NCI-H1417 (cell line): ENCODE measurements at regions not wholly inside any gene's neighbourhood (a gene's known extent, or its start where the extent isn't known, plus 50 kb on each side); places are given as distances from the start of the nearest gene placed in this dataset.
A peak's percentile ranks its signal among the peaks of the same experiment; 100 is the strongest.
"Not testable (repeated sequence)": the region's sequence is repeated elsewhere in the genome, so short reads cannot be mapped to it uniquely, and the experiment has no call there.

Experiments
- DNase-seq, 3 experiments: peaks; one replicate each; lab custom pipeline; 2025; lab: John Stamatoyannopoulos, UW

GRCh38 chr15:61337541-61337940 is 108.4 kb upstream of the RORA start:
- no peak for DNase-seq

DNA sequence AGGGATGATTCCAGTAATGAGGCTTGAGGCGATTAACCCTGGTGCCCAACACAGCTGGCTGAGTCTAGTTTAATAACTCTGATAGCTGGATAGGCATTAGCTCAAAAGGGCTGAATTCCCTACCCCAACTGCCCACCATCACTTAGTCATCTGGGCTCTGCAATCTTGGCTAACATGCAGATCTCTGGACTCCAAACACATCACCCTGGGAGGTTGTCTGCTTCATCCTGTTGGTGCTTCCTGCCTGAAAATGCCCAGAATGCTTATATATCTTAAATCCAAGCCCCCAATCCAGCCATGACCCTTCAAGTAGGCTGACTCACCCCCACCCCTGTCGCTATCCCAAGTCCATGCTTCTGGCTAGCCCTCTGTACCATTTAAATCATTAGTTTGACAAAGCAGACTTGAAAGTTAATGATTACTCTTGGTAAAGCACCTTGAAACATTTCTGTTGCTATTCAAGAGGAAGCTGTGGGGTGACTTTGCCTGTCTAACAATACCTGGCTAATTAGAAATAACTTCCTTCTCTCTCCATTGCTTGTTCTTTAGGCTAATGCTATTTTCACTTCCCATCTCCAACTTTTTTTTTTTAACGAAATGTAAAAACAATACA is 107.0 kb upstream of the RORA start:
- DNase-seq = no peak

- not testable (repeated sequence) for DNase-seq
These were observed 105.6 kb upstream of the RORA start for GRCh38 chr15:61334714-61335113.

- no peak for DNase-seq
These were observed 101.9 kb upstream of the RORA start for GRCh38 chr15:61331019-61331418.

DNA sequence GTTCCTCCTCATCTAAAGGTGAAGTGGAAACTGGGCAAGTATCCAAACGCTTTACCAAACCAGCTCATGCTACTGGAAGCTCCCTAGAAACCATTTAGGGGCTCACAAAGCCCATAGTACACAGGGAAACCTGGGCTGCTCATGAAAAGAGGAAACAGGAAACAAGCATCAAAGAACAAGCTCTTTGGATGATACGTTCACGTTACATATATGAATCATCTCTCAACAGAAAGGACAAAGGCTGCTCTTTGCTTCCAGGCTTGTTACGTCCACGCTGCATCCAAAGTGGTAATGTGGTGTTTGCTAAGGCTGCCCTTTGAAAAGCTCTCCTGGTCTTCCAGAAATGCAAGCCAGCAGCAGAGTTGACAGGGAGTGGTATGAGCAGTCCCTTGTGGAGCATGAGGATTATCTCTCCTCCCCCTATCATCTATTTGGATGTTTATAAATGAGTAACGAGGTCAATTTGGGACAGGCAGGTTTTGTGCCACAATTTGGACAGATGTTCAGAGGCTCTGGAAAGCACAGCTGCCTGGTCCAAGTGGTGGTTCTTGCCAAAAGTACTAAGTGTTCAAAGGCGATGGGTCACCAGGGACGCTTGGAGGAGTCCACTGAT is 98.0 kb upstream of the RORA start:
- DNase-seq = peak; percentile 1 to 73 (median 51)

DNA sequence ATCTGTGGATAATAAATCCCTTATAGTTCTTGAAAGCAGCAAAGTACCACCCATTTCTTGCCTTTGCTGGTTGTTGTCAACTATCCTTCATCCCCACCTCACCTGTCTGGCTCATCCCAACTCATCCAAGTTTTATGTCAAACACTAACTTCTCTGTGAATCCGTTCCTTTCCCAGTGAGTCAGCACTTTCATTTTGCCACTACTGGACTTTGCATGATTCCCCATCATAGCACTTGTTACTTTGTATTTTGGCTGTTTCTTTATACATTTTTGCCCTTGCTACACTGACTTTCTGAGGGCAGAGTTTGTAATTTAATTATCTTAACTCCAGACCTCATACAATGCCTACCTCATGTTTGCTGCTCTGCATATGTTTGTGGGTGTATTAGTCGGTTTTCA is 90.8 kb upstream of the RORA start:
- no peak for DNase-seq

DNA sequence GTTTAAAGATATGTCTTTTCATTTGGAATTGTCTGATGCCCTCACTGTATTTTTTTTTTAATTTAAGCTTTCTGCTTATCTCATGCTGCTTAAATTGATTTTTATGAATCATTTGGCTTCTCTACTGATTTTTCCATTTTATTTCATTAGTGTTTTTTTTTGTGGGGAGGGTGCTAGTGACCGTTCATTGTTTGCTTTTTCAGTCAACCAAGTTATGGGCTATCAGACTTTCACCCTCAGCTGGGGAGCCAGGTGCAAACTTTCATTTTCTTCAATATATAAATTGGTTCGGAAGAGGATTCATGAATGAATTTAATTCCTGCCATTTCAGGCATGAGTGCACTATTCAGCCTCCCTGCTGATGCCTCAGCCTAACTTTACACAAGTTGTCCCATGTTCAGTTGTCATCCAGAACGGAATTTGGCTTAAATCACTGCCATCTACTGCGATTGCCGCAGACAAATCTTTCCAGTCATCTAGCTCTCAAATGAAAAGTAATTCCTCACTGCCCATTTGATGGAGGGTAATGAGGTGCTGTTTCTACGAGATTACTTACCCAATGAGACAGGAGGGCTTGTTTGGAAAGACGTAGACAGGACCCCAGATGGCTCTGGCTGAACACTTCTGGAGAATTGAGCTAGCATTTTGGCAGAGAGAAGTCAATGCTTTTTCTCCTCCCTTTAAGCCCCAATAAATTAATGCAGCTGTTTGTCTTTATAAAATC is 89.9 kb upstream of the RORA start:
- peak in 1 of 3 experiments; percentile 38 for DNase-seq

- DNase-seq = peak in 2 of 3 experiments; percentile 48 to 84
These were observed 89.2 kb upstream of the RORA start for GRCh38 chr15:61318301-61318700.

- DNase-seq = no peak
These were observed 86.4 kb upstream of the RORA start for GRCh38 chr15:61315471-61315870.

GRCh38 chr15:61314427-61314826 is 85.3 kb upstream of the RORA start:
- no peak for DNase-seq

DNA sequence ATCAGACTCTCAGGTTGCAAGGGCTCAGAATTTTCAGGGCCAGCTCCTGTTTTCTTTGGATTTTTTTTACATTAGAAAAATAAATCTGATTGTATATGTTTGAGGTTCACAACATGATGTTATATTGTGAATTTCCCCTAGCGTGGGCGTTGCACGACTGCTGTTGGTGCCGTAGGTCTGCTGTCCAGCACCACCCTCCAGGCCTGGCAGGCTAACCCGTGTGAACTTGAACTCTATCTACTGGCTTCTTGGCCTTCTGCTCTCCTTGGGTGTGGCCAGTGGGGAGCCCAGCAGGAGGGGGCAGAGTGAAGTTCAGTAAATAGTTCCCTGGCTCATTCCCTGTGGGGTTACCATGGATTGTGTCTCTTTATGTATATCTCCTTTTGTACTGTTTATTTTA is 80.5 kb upstream of the RORA start:
- no peak for DNase-seq

GRCh38 chr15:61309031-61309511 is 80.0 kb upstream of the RORA start:
- DNase-seq = peak in 1 of 3 experiments; percentile 23

GRCh38 chr15:61308437-61308836 is 79.3 kb upstream of the RORA start:
- no peak for DNase-seq

DNA sequence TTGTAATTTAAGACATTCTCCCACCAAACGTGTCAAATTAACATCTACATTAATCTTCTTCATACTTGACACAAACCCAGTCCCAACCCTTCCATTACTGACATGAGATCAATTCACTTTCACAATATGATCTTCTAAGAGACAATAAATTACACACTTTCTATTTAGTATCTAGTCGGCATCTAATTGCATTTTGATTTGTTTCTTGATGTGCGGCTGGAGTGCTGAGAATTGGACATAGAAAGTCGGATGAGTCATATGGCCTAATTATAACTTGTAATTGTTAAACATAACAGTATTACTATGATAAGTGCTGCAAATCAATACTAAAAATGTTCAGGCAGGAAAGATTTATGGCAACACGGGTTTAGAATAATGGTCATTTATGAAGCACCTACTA is 78.4 kb upstream of the RORA start:
- DNase-seq = peak in 2 of 3 experiments; percentile 42 to 82

GRCh38 chr15:61301701-61302100 is 72.6 kb upstream of the RORA start:
- no peak for DNase-seq

GRCh38 chr15:61299075-61299763 is 70.1 kb upstream of the RORA start:
- DNase-seq = no peak

DNA sequence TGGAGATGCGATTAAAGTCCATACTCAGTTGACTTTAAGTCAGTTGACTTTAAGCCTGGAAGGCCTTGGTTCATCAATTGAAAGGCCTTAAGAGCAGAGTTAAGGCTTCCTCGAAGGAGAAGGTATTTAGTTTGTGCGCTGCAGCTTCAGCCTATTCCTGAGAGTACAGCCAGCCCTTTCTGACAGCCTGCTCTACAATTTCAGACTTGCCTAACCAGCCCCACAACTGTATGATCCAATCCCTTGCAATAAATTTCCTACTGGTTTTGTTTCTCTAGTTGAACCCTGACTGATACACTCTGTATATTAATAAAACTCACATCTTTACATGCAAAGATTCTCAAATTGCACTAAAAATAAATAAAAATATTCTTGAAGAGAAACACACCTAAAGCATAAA is 66.1 kb upstream of the RORA start:
- no peak for DNase-seq

DNA sequence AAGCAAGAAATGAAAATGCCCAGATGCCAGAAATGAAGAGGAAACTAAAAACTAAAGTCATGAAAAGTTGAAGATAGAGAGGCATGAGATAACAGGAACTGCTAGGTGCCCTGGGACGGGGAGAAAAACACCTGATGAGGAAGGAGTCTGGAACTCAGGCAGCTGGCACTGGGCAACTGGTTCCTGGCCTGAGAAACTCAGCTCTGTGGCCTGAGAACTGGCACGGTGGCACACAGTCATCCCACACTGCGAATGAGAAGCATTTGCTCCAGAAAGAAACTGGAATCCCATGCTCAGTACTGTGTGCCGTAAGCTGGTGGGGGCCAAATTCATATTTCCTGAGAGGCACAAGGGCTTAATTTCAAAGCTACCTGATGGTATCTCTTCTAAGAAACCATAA is 53.6 kb upstream of the RORA start:
- DNase-seq = no peak

- no peak for DNase-seq
These were observed 52.2 kb upstream of the RORA start for GRCh38 chr15:61281328-61281727.
